IPS-18c (cell line): ENCODE measurements at regions not wholly inside any gene's neighbourhood (a gene's known extent, or its start where the extent isn't known, plus 50 kb on each side); places are given as distances from the start of the nearest gene placed in this dataset.
"Not testable (repeated sequence)": the region's sequence is repeated elsewhere in the genome, so short reads cannot be mapped to it uniquely, and the experiment has no call there.

Source experiments
- H3K4me3 ChIP-seq: 2 replicates; pipeline ENCODE4 v1.7.0; 2013; ENCODE audit warnings: low read depth, mild to moderate bottlenecking, low read length, moderate library complexity; ENCODE audit not compliant: insufficient read depth
- H3K9me3 ChIP-seq: one replicate; pipeline ENCODE4 v1.6.1; 2013; ENCODE audit warnings: mild to moderate bottlenecking, low read length, moderate library complexity; ENCODE audit not compliant: control insufficient read depth, insufficient read depth

DNA sequence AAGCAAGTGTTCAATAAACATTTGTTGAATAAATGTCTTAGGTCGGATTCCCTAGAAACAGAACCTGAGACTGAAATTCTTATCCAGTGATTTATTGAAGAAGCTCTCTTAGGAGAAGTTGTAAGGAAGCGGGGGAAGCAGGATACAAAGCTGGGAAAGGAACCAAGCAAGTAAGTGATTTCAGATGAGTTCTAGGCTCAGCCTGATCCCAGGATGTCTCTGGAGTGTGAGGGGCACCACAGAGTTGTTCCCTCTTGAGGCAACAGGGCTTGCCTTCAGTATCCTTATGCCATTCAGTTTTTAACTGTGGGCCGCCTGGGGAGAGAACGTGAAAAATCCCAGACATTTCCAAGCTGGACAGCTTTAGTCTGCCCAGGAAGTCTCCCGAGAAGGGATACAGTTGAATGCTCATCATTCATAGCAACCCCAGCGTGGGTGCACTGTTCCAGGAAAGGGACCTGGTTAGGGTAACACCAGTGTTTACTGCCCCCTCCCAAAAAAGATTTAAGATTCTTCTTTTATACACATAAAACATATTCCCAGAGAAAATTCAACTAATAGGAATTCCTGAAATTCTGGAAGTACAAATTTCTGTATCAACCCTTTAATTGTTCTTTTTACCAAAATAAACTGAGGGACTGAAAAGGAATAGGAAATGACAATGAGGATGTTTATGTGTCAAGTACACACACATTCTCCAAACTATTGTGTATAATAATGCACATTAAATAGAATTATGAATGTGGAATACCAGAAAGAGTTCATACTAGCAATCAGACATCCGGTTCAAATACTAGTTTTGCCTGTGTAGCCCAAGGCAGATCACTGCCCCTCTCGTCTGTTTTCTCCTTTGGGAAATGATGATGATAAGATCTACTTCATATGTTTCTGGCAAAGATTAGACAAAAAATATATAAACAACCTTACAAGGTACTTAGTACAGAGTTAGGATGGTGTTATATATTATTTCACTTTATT is 592.1 kb upstream of the CDH2 start:
- H3K4me3 ChIP-seq, result no peak overlapping the region
- no peaks in the 10 kb centered on the region for H3K9me3 ChIP-seq

DNA sequence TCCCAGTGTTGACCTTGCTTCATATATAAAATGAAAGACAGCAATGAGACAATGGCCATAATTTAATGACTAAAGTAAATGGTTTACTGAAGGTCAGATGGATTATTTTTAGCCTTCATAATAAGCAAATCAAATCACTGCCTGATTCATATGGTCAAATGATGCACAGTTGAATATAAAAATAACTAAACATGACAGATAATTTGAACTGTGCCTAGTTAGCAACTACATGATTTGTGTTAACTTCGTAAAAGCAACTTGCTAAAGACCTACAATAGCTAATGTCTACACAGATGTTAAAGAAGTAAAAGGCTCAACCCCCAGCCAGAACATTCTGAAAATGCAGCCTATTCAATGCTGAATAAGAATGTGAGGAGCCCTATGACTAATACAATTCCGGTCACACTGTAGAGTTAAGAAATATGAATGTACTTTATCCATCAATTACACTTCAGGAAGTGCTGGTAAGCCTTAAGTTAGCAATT is 590.8 kb upstream of the CDH2 start:
- Histone ChIP-seq H3K4me3 (no peak overlapping the region), H3K9me3 (no peaks in the 10 kb centered on the region)

DNA sequence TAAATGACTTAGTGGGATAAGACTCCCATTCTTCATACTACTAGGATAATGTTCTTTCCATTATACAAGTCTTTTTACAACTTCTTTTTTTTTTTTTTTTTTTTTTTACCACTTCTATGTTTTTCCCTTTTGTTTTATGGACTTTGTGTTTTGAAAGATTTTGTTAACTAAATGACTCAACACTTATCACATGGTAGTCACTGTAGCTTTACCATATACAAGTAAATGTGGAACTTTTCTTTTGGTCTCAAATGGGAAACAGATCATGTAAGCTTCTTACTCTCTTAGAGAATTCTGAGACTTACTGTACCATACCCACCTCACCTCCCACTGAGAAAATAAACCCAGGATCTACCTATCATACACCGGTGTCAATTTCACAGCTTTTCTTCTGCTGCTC is 590.3 kb upstream of the CDH2 start:
- Histone ChIP-seq H3K4me3 (no peak overlapping the region), H3K9me3 (no peaks in the 10 kb centered on the region)

DNA sequence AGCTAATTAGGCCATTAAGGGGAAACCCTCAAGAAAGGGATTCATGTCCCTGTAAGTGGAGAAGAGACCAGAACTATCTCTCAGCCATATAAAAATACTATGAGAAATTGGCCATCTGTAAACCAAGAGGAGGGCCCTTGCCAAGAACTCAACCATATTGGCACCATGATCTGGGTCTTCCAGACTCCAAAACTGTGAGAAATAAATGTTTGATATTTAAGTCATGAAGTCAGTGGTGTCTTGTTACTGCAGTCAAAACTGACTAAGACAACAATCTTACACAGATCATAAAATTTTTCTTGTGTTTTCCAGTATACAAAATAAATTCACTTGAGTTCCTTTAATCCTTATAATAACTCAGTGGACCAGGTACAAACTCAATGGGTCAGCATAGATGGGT is 589.8 kb upstream of the CDH2 start:
- H3K9me3 ChIP-seq, result no peaks in the 10 kb centered on the region

DNA sequence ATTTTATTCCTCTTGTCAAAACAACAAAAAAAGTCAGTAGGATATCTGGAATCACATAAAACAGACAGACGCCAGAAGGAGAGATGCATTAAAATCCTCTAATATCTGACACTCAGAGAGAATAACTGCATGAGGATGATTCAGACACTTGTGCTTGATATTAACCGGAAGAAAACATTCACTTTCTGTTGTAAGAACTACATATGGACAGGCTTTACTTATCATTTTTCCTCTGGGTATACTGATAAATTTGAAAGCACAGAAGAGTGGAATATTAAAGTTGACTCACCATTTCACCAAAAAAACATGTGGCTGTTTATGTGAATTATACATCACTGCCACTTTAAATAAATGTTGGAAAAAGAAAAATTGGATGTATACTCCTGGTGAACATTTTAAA is 589.1 kb upstream of the CDH2 start:
- H3K4me3 ChIP-seq, result no peak overlapping the region
- H3K9me3 ChIP-seq, result no peaks in the 10 kb centered on the region

More for the DNA sequence above, 589.8 kb upstream of the CDH2 start:
- no peak overlapping the region for H3K4me3 ChIP-seq

DNA sequence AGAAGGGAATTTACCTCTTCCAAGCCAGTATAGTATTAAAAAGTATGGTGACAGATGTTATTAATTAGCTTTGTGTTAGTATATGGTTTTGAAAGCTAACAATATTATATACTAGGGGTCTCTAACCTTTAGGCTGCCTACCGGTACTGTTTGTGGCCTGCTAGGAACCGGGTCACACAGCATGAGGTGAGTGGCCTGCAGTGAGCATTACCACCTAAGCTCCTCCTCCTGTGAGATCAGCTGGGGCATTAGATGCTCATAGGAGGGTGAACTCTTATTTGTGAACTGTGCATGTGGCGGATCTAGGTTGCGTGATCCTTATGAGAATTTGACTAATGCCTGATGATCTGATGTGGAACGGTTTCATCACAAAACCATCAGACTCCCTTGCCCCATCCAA is 583.4 kb upstream of the CDH2 start:
- Histone ChIP-seq H3K4me3 (no peak overlapping the region), H3K9me3 (no peaks in the 10 kb centered on the region)

DNA sequence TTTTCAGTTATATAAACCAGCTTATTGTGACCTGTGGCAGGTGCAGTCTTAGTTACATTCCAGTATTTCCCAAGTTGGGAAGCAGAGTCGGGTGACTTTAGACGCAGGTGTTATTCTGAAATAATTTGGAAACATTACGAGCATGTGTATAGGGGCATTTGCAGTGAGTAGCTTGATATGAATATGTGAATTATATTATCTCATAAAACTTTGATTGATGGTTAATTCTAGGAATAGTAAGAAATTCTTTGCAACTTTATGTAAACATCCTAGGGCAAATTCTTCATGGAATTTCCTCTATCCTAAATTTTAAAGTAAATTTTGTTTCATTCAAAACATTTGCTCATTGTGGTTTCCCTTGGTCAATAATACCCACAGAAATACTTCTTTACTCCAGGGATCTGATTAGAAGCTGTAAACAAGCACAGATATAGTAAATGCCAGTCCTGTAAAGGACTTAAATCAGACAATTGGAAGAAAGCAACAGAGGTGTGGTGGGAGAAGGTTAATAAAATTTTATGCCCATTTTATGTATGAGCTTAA is 580.6 kb upstream of the CDH2 start:
- Histone ChIP-seq H3K9me3 (no peaks in the 10 kb centered on the region), H3K4me3 (no peak overlapping the region)

DNA sequence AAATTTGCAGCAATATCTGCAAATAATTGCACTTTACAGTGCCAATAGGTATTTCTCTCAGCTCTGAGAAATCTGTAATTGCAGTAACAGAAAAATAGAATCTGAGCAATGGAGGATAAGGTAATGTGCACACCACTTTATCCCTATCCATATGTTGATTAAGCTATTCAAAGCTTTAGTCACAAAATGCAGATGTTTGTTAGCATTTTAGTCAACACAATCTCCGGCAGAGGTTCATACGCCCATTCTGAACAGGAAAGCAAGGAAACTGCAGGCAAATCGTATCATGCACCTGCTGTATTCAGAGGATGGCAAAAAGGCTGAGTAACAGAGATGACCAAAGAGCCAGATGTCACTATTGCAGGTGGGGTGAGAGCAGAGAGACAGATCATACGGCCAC is 566.2 kb upstream of the CDH2 start:
- H3K4me3 ChIP-seq, result no peak overlapping the region
- H3K9me3 ChIP-seq, result no peaks in the 10 kb centered on the region

DNA sequence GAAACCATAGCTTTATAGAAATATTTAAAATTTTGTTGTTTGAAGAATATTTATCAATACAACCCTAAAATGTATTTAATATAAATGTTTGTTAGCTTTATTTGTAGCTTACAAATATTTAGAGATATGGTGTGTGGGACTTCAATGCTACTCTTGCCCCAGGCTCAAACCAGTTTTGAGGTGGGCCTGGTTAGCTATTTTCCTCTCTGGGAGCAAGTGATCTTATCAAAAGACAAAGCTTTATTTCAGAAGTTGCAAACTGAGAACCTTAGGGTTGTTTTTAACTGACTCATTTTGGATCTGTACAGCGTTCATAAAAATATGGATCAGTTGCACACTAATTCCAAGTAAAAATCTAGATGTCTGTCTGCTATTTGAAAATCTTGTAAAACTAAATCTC is 563.6 kb upstream of the CDH2 start:
- H3K9me3 ChIP-seq, result no peaks in the 10 kb centered on the region
- no peak overlapping the region for H3K4me3 ChIP-seq

DNA sequence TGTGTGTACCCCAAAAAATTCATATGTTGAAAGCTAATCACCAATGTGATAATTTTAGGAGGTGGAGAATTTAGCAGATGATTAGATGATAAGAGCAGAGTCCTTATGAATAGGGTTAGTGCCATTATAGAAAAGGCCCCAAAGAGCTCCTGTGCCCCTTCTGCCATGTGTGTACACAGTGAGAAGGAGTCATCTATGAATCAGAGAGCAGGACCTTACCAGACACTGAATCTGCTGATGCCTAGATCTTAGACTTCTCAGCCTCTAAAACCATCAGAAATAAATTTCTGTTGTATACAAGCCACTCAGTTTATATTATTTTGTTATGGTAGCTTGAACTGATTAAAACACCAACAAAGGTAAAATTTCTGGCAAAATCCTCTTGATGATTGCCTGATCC is 560.0 kb upstream of the CDH2 start:
- Histone ChIP-seq H3K4me3 (no peak overlapping the region), H3K9me3 (no peaks in the 10 kb centered on the region)

DNA sequence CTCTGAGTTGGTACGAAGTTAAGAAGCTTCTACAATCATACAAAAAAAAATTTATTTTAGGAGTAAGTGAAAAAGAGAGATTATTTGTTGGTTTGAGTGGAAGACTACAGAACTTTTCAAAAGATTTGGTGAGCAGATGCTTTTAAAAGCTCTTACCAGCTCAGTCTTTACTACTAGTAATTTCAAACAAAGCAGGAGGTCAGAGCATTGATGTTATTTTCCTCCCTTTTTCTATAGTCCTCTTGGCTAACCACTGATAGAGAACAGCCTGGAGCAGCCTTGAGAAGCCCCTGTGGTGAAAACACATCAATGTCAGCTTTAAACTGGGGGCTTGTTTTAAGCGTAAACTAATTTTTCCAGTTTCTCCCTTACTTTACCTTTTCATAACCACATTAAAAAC is 559.3 kb upstream of the CDH2 start:
- Histone ChIP-seq H3K9me3 (no peaks in the 10 kb centered on the region), H3K4me3 (no peak overlapping the region)

DNA sequence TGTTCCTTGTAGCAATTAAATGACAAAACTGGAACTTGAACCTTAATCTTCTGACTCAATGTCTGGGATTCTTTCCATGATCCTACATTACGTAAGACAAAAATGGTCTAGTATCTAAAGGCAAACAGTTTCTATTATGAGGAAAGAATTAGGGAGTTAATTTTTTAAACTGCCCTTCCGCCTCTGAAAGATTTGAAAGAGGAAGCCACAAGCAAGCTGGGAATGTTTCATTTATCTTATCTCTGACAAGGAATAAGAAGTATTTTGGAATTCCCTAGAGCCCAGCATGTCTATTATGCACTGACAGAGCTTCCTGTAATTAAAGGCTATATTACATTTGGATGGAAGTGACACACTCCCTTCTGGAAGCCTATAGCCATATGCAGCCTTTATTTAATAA is 558.8 kb upstream of the CDH2 start:
- no peak overlapping the region for H3K4me3 ChIP-seq

DNA sequence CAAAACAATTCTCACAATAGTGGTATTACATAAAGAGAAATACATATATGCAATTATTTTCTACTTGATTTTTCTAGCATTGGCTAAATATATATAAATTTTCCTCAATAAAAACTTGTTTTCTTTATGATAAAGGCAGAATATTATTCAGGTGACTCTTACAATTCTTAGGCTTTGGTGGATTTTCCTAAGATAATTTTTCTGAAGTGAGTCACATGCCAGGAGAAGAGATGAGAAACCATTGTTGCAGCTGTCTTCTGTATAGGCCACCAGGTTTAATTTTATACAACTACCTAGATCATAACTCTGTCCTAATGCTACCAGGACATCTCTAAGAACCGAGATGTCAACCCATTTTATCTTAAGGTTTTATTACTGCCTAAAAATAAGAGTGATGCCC is 552.4 kb upstream of the CDH2 start:
- Histone ChIP-seq H3K4me3 (no peak overlapping the region), H3K9me3 (no peaks in the 10 kb centered on the region)

More for the DNA sequence above, 558.8 kb upstream of the CDH2 start:
- no peaks in the 10 kb centered on the region for H3K9me3 ChIP-seq

DNA sequence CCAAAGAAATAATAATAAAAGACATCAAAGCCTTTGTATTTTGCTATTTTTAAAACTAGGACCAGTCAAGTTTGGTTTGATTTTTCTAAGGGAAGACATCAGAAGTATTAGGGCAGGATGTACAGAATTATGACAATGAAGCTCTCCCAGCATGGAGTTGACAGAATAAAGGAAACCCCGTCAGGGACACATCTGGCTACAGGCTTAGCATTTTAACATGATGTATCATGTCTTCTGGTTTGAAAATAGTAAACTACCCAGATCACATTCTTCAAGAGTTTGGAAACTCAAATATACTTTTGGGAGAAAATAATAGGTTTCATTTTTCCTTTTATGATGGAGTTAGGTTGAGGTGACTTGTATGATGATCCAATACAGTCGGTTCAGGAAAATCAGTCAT is 552.0 kb upstream of the CDH2 start:
- H3K4me3 ChIP-seq, result no peak overlapping the region
- H3K9me3 ChIP-seq, result no peaks in the 10 kb centered on the region

DNA sequence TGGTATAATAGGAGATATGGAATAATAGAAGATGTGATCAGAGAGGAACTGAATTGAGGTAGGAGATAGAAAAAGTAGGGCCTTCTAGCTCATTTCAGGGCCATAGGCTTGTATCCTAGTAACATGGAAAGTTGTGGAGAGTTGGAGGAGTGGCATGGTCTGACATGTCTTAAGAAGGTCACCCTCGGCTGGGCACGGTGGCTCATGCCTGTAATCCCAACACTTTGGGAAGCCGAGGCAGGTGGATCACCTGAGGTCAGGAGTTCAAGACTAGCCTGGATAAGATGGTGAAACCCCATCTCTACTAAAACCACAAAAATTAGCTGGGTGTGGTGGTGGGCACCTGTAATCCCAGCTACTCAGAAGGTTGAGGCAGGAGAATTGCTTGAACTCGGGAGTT is 550.3 kb upstream of the CDH2 start:
- not testable (repeated sequence) for H3K9me3 ChIP-seq, H3K4me3 ChIP-seq

DNA sequence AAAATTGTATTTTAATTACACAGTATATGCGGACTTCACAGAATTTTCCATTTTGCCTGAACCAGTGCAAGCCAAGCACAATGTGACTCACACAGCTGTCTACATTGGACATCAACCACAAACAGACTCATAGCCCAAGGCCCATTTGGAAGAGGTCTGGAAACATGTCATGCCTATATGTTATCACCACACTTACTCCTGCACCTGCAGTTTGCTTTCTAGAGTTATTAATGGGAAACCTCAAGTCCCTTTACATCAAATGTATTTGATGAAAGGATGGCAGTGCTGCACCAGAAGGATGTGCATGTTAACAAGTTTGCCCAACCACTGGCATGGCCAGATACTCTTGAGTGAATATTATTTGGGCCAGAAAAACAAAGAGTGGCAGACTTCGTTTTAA is 548.9 kb upstream of the CDH2 start:
- Histone ChIP-seq H3K4me3 (no peak overlapping the region), H3K9me3 (no peaks in the 10 kb centered on the region)

DNA sequence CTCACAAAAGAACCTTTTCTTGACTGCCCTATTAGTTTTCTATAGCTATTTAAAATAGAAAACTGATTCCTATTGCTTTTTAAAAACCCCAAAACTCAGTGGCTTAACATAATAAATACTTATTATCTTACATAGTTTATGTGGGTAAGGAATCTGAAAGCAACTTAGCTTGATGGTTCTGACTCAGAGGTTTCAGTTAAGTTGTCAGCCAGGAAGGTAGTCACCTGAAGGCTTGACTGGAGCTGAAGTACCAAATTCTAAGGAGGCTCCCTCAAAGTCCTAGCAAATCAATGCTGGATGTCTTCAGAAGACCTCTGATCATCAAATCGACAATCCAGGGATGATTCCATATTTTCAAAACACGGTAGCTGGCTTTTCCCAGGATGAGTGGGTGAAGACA is 546.6 kb upstream of the CDH2 start:
- Histone ChIP-seq H3K4me3 (no peak overlapping the region), H3K9me3 (no peaks in the 10 kb centered on the region)

DNA sequence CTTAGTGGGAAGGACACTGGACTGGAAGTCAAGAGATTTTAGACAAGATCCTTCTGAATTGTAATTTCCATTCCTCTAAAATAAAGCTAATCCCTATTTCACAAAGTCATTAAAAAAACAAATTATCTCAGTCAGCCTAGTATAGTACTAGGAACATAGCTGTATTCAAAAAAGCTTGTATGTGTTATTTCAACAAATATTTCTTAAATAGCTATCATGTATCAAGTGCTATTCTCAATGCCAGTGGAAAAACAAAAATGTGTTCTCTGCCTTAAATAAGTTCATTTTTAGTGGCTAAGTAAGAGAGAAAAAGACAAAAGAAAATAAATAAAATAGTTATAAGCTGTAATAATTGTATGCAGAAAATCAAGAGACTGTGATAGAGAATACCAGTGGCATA is 541.8 kb upstream of the CDH2 start:
- no peak overlapping the region for H3K4me3 ChIP-seq
- no peaks in the 10 kb centered on the region for H3K9me3 ChIP-seq
